Neural cell (in vitro differentiated cells): ENCODE measurements at regions not wholly inside any gene's neighbourhood (a gene's known extent, or its start where the extent isn't known, plus 50 kb on each side); places are given as distances from the start of the nearest gene placed in this dataset.

Source experiments
- H2AFZ ChIP-seq: fragments of 200-600, 300-800 bp; sonication (generic), shearing (Covaris generic); 2 replicates; pipeline ENCODE4 v1.6.0; 2014; ENCODE audit warnings: low read depth, mild to moderate bottlenecking, antibody characterized with exemption, low read length, moderate library complexity
- H3F3A ChIP-seq: fragments of 200-600 bp; shearing (Covaris generic); 2 replicates; pipeline ENCODE4 v1.6.1; 2016; ENCODE audit warnings: mild to moderate bottlenecking, moderate library complexity, mixed read lengths, antibody characterized with exemption, low read length; ENCODE audit not compliant: insufficient read depth, poor library complexity, severe bottlenecking
- H3K27ac ChIP-seq: fragments of 200-600, 300-800 bp; sonication (generic), shearing (Covaris generic); 2 replicates; pipeline ENCODE4 v1.5.1; 2014; ENCODE audit warnings: mild to moderate bottlenecking, low read length, moderate library complexity
- H3K27me3 ChIP-seq: fragments of 300-800, 200-600 bp; sonication (generic), shearing (Covaris generic); 2 replicates; pipeline ENCODE4 v1.6.0; 2014; ENCODE audit warnings: mild to moderate bottlenecking, low read depth, low read length, moderate library complexity; ENCODE audit not compliant: insufficient read depth
- H3K36me3 ChIP-seq: fragments of 300-800, 200-600 bp; sonication (generic), shearing (Covaris generic); 2 replicates; pipeline ENCODE4 v1.5.1; 2014; ENCODE audit warnings: mild to moderate bottlenecking, antibody characterized with exemption, low read length, moderate library complexity; ENCODE audit not compliant: insufficient read depth
- H3K4me2 ChIP-seq: fragments of 300-800, 200-600 bp; sonication (generic), shearing (Covaris generic); 2 replicates; pipeline ENCODE4 v1.6.0; 2014; ENCODE audit warnings: mild to moderate bottlenecking, low read length
- H3K4me3 ChIP-seq: fragments of 300-800, 200-600 bp; sonication (generic), shearing (Covaris generic); 2 replicates; pipeline ENCODE4 v1.5.1; 2014; ENCODE audit warnings: mild to moderate bottlenecking, low read length, moderate library complexity
- H3K79me2 ChIP-seq: fragments of 200-600 bp; shearing (Covaris generic); replicated peaks from 2 replicates; pipeline ENCODE4 v1.6.0; 2014; ENCODE audit warnings: mild to moderate bottlenecking, low read length, moderate library complexity; ENCODE audit not compliant: insufficient read depth
- H3K9ac ChIP-seq: fragments of 300-800, 200-600 bp; sonication (generic), shearing (Covaris generic); 2 replicates; pipeline ENCODE4 v1.6.1; 2016; ENCODE audit warnings: mild to moderate bottlenecking, low read length, mixed read lengths
- H3K9me2 ChIP-seq: fragments of 200-600 bp; shearing (Covaris generic); 2 replicates; pipeline ENCODE4 v1.6.1; 2016; ENCODE audit warnings: mild to moderate bottlenecking, low read length, mixed read lengths; ENCODE audit not compliant: insufficient read depth
- H3K9me3 ChIP-seq: fragments of 200-600, 300-800 bp; sonication (generic), shearing (Covaris generic); 2 replicates; pipeline ENCODE4 v1.6.1; 2016; ENCODE audit warnings: mild to moderate bottlenecking, mixed run types, low read length, moderate library complexity, mixed read lengths
- H4K20me1 ChIP-seq: fragments of 200-600 bp; shearing (Covaris generic); 2 replicates; pipeline ENCODE4 v1.6.1; 2016; ENCODE audit warnings: mild to moderate bottlenecking, mixed run types; ENCODE audit not compliant: insufficient read depth
- EP300 ChIP-seq: fragments of 450-650 bp; conservative IDR thresholded peaks from 2 replicates; pipeline ENCODE4 v1.6.1; 2014; ENCODE audit warnings: antibody characterized with exemption, mild to moderate bottlenecking, moderate library complexity; ENCODE audit not compliant: poor library complexity, severe bottlenecking
- EZH2 ChIP-seq: fragments of 200-600, 300-800 bp; shearing (Covaris generic), sonication (generic); IDR thresholded peaks from 2 replicates; pipeline ENCODE4 v1.6.1; 2014; ENCODE audit warnings: antibody characterized with exemption, low read length, borderline replicate concordance, mild to moderate bottlenecking; ENCODE audit not compliant: insufficient read depth, poor library complexity, severe bottlenecking
- MXI1 ChIP-seq: fragments of 450-650 bp; conservative IDR thresholded peaks from 2 replicates; pipeline ENCODE4 v1.6.1; 2014; ENCODE audit warnings: antibody characterized with exemption, mild to moderate bottlenecking; ENCODE audit not compliant: poor library complexity, severe bottlenecking
- POLR2AphosphoS5 ChIP-seq: IDR thresholded peaks from 2 replicates; pipeline ENCODE4 v1.6.1; 2012
- RAD21 ChIP-seq: fragments of 450-650 bp; conservative IDR thresholded peaks from 2 replicates; pipeline ENCODE4 v1.6.1; 2014; ENCODE audit warnings: antibody characterized with exemption, mild to moderate bottlenecking, moderate library complexity
- SMC3 ChIP-seq: fragments of 450-650 bp; conservative IDR thresholded peaks from 2 replicates; pipeline ENCODE4 v1.6.1; 2014; ENCODE audit warnings: antibody characterized with exemption, mild to moderate bottlenecking, moderate library complexity; ENCODE audit not compliant: poor library complexity
- TAF1 ChIP-seq: IDR thresholded peaks from 2 replicates; pipeline ENCODE4 v1.6.1; 2012; ENCODE audit warnings: low read depth
- TF ChIP-seq, protein P1 (sequence below): fragments of 450-650 bp; IDR thresholded peaks from 2 replicates; pipeline ENCODE4 v1.5.1; 2014; ENCODE audit warnings: antibody characterized with exemption, mild to moderate bottlenecking, moderate library complexity; ENCODE audit not compliant: poor library complexity, severe bottlenecking
- TF ChIP-seq, protein P2 (sequence below): IDR thresholded peaks from 2 replicates; pipeline ENCODE4 v1.6.1; 2012; ENCODE audit warnings: borderline replicate concordance

DNA sequence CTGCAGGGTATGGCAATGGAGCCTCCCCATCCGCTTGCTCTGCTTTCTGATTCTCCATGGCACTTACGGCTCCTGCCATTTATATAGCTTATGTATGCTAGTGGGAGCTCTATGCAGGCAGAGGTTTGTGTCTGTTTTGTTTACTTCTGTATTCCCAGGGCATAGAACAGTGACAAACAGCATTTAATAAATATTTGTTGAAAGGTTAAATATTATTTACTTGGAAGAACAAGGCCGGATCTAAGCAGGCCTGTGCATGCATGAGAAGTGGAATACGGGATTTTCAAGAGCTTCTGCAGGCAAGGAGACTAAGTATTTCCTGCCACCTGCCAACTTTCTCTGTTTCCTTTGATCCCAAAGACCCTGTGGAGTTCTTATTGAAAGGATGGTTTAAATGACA, 90.7 kb downstream of the XCL2 start:
- TF ChIP-seq TAF1 (no peak), RAD21 (no peak), SMC3 (no peak), POLR2AphosphoS5 (no peak), EP300 (no peak), EZH2 (no peak), MXI1 (no peak)
- TF ChIP-seq, protein P1, sequence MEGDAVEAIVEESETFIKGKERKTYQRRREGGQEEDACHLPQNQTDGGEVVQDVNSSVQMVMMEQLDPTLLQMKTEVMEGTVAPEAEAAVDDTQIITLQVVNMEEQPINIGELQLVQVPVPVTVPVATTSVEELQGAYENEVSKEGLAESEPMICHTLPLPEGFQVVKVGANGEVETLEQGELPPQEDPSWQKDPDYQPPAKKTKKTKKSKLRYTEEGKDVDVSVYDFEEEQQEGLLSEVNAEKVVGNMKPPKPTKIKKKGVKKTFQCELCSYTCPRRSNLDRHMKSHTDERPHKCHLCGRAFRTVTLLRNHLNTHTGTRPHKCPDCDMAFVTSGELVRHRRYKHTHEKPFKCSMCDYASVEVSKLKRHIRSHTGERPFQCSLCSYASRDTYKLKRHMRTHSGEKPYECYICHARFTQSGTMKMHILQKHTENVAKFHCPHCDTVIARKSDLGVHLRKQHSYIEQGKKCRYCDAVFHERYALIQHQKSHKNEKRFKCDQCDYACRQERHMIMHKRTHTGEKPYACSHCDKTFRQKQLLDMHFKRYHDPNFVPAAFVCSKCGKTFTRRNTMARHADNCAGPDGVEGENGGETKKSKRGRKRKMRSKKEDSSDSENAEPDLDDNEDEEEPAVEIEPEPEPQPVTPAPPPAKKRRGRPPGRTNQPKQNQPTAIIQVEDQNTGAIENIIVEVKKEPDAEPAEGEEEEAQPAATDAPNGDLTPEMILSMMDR = no peak
- TF ChIP-seq, protein P2, sequence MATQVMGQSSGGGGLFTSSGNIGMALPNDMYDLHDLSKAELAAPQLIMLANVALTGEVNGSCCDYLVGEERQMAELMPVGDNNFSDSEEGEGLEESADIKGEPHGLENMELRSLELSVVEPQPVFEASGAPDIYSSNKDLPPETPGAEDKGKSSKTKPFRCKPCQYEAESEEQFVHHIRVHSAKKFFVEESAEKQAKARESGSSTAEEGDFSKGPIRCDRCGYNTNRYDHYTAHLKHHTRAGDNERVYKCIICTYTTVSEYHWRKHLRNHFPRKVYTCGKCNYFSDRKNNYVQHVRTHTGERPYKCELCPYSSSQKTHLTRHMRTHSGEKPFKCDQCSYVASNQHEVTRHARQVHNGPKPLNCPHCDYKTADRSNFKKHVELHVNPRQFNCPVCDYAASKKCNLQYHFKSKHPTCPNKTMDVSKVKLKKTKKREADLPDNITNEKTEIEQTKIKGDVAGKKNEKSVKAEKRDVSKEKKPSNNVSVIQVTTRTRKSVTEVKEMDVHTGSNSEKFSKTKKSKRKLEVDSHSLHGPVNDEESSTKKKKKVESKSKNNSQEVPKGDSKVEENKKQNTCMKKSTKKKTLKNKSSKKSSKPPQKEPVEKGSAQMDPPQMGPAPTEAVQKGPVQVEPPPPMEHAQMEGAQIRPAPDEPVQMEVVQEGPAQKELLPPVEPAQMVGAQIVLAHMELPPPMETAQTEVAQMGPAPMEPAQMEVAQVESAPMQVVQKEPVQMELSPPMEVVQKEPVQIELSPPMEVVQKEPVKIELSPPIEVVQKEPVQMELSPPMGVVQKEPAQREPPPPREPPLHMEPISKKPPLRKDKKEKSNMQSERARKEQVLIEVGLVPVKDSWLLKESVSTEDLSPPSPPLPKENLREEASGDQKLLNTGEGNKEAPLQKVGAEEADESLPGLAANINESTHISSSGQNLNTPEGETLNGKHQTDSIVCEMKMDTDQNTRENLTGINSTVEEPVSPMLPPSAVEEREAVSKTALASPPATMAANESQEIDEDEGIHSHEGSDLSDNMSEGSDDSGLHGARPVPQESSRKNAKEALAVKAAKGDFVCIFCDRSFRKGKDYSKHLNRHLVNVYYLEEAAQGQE = no peak
- no peaks in the 10 kb centered on the region for H3K79me2 ChIP-seq
- no peaks in the 10 kb centered on the region for H3K9me3 ChIP-seq
- H3K4me3 ChIP-seq = no peak overlapping the region
- no peak overlapping the region for H3K27ac ChIP-seq
- no peak overlapping the region for H3K4me2 ChIP-seq
- H3F3A ChIP-seq = no peaks in the 10 kb centered on the region
- no peaks in the 10 kb centered on the region for H3K27me3 ChIP-seq
- no peaks in the 10 kb centered on the region for H3K36me3 ChIP-seq
- H2AFZ ChIP-seq = no peak overlapping the region
- no peak overlapping the region for H3K9ac ChIP-seq
- H4K20me1 ChIP-seq = no peaks in the 10 kb centered on the region
- no peaks in the 10 kb centered on the region for H3K9me2 ChIP-seq

DNA sequence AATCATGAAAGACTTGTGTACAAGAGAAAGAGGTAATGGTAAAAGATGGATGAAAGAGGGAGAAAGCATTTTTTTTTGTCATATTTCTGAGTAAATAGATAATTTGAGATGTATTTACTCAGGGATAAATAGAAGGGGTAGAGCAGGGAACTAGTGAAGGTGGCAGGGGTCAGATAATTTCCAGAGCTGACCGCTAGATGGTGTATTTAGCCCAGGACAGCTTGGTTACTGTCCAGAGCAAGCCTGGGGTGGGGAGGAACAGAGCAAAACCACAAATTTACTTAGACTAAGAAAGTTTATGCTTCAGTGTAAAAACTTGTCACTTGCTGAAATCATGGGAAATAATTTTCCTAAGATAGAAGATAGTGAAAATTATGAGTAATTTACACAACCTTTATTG, 91.5 kb downstream of the XCL2 start:
- Histone ChIP-seq H3K9ac (no peak overlapping the region), H3K4me2 (no peak overlapping the region), H3K27ac (no peak overlapping the region), H3K9me3 (no peaks in the 10 kb centered on the region), H3K4me3 (no peak overlapping the region), H3F3A (no peaks in the 10 kb centered on the region), H3K79me2 (no peaks in the 10 kb centered on the region), H2AFZ (no peak overlapping the region), H3K36me3 (no peaks in the 10 kb centered on the region), H4K20me1 (no peaks in the 10 kb centered on the region), H3K27me3 (no peaks in the 10 kb centered on the region), H3K9me2 (no peaks in the 10 kb centered on the region)
- no peak for TF ChIP-seq EP300
- no peak for TF ChIP-seq RAD21
- TF ChIP-seq POLR2AphosphoS5 = no peak
- TF ChIP-seq SMC3 = no peak
- no peak for TF ChIP-seq MXI1
- TF ChIP-seq, protein P1 = no peak
- TF ChIP-seq, protein P2 = no peak
- TF ChIP-seq EZH2 = no peak
- no peak for TF ChIP-seq TAF1
